Transverse colon (tissue), 4 donors: ENCODE measurements at regions not wholly inside any gene's neighbourhood (a gene's known extent, or its start where the extent isn't known, plus 50 kb on each side); places are given as distances from the start of the nearest gene placed in this dataset.
"Not testable (repeated sequence)": the region's sequence is repeated elsewhere in the genome, so short reads cannot be mapped to it uniquely, and the experiment has no call there.

Experiments
- DNase-seq: peaks from one replicate; pipeline ENCODE4 v3.0.0-alpha.2; 2019
- H3K27ac ChIP-seq, 4 donors: fragments of 200-600 bp; sonication (generic); 2 replicates each; pipeline ENCODE4 v1.5.1; 2016 to 2018; ENCODE audit warnings: inconsistent platforms in 4 of 4
- H3K27me3 ChIP-seq: fragments of 200-600 bp; sonication (generic); 2 replicates; pipeline ENCODE4 v1.5.1; 2017; ENCODE audit warnings: inconsistent platforms
- H3K36me3 ChIP-seq, 4 donors: fragments of 200-600 bp; sonication (generic); 2 replicates each; pipeline ENCODE4 v1.5.1; 2017 to 2019; ENCODE audit warnings: inconsistent platforms in 4 of 4
- H3K4me1 ChIP-seq, 4 donors: fragments of 200-600 bp; sonication (generic); 2 replicates each; pipeline ENCODE4 v1.5.1; 2017 to 2020; ENCODE audit warnings: inconsistent platforms in 4 of 4
- H3K4me3 ChIP-seq, 4 donors: fragments of 200-600 bp; sonication (generic); 1 replicate in 1 of 4; 2 replicates in 3 of 4; pipeline versions ENCODE4 v1.5.1 to v1.6.1; 2017 to 2019; ENCODE audit warnings: inconsistent platforms in 4 of 4
- H3K9me3 ChIP-seq, 2 donors: fragments of 200-600 bp; sonication (generic); 2 replicates each; pipeline ENCODE4 v1.5.1; 2017 to 2019; ENCODE audit warnings: inconsistent platforms in 2 of 2
- EP300 ChIP-seq: sonication (generic); formaldehyde crosslinking; IDR thresholded peaks from one replicate; pipeline ENCODE4 v1.6.1; 2017; ENCODE audit warnings: antibody characterized with exemption, low read depth
- POLR2A ChIP-seq: fragments of 450-650 bp; IDR thresholded peaks from one replicate; pipeline ENCODE4 v1.6.1; 2016; ENCODE audit warnings: antibody characterized with exemption, mild to moderate bottlenecking, moderate library complexity
- POLR2AphosphoS5 ChIP-seq, 3 donors: sonication (generic); formaldehyde crosslinking; IDR thresholded peaks; one replicate each; pipeline ENCODE4 v1.6.1; 2016; ENCODE audit warnings: antibody characterized with exemption in 3 of 3
- WGBS, 2 donors: methylation state at CpG; one replicate each; pipeline ENCODE4 v1.1.5; 2018; ENCODE audit warnings: low coverage in 1 of 2; 5-methylcytosine and 5-hydroxymethylcytosine counted together
- in situ Hi-C, 4 donors: fragments of 200-750 bp; cut with MboI; loops; one replicate each; pipeline versions ENCODE4 v1.15.0 to v1.15.1; 2017; ENCODE audit warnings: low sequenced_read_pairs in 3 of 4, low pct_ligation_motif_present in 1 of 4, low pct_unique_long_range_greater_than_20kb in 1 of 4
- intact Hi-C: fragments of 100-400 bp; cut with DNase I; formaldehyde crosslinking; loops from one replicate; pipeline ENCODE4 v1.15.1; 2023; ENCODE audit warnings: low total_unique reads
- TF ChIP-seq, protein P1 (sequence below), 5 experiments: fragments of 200-600 bp in 3 of 5; fragments of 450-650 bp in 2 of 5; sonication (generic) in 3 of 5; IDR thresholded peaks; 1 replicate in 2 of 5; 2 replicates in 3 of 5; pipeline ENCODE4 v1.5.1; 2016 to 2017; ENCODE audit warnings: antibody characterized with exemption in 5 of 5, inconsistent platforms in 3 of 5, mild to moderate bottlenecking in 2 of 5, moderate library complexity in 1 of 5

DNA sequence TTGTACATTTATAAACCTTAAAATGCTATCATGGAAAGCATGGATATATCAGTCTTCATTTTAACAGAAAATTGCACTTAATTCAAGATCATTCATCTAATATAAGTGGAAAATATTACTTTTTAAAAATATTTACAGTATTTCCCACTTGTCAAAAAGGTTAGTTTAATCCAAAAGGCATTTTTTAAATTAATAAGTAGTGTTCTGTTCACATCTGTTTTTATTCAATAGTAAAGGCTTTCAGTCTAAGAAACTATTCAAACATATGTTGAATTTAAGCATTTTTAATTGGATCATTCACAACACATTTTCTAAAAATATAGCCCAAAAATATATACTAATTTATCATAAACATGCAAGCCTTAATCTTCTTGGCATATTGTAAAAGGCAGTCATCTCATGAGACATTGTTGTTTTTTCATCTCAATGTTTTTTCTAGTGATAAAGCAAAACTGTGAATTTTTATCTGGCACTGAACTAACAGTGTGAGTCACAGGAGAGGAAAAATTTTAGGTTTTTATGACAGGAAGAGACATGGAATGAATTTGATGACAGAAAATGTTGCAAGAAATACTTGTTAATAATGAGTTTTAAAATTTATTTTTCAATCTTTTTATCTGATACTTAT lies 1642.5 kb upstream of the TMEFF2 start:
- no peak overlapping the region for H3K27ac ChIP-seq
- H3K36me3 ChIP-seq, result no peaks in the 10 kb centered on the region
- no peaks in the 10 kb centered on the region for H3K27me3 ChIP-seq
- H3K4me3 ChIP-seq, result no peak overlapping the region
- in situ Hi-C loops, result no loop called here
- no peaks in the 10 kb centered on the region for H3K9me3 ChIP-seq
- intact Hi-C loops, result no loop called here
- TF ChIP-seq, protein P1, sequence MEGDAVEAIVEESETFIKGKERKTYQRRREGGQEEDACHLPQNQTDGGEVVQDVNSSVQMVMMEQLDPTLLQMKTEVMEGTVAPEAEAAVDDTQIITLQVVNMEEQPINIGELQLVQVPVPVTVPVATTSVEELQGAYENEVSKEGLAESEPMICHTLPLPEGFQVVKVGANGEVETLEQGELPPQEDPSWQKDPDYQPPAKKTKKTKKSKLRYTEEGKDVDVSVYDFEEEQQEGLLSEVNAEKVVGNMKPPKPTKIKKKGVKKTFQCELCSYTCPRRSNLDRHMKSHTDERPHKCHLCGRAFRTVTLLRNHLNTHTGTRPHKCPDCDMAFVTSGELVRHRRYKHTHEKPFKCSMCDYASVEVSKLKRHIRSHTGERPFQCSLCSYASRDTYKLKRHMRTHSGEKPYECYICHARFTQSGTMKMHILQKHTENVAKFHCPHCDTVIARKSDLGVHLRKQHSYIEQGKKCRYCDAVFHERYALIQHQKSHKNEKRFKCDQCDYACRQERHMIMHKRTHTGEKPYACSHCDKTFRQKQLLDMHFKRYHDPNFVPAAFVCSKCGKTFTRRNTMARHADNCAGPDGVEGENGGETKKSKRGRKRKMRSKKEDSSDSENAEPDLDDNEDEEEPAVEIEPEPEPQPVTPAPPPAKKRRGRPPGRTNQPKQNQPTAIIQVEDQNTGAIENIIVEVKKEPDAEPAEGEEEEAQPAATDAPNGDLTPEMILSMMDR (IDR thresholded peaks at IDR 0.05), result no peak
- TF ChIP-seq POLR2AphosphoS5 (IDR thresholded peaks at IDR 0.05) (no peak), EP300 (no peak), POLR2A (no peak)
- no peak for DNase-seq
- no peaks in the 10 kb centered on the region for H3K4me1 ChIP-seq

- intact Hi-C loops, H3K27me3 ChIP-seq, in situ Hi-C loops, H3K36me3 ChIP-seq, H3K9me3 ChIP-seq, H3K27ac ChIP-seq, DNase-seq, H3K4me1 ChIP-seq, H3K4me3 ChIP-seq: not testable (repeated sequence)
- WGBS, 2 donors, result 84 to 100% methylated on average over 3 to 14 of the region's 15 CpGs
Observed at GRCh38 chr2:193836424-193837006, 1641.8 kb upstream of the TMEFF2 start.

GRCh38 chr2:193833895-193834294 lies 1639.2 kb upstream of the TMEFF2 start:
- H3K36me3 ChIP-seq, H3K9me3 ChIP-seq, H3K27me3 ChIP-seq, in situ Hi-C loops, H3K4me1 ChIP-seq, intact Hi-C loops, H3K27ac ChIP-seq, DNase-seq, H3K4me3 ChIP-seq: not testable (repeated sequence)
- WGBS, 2 donors, result 30% methylated on average over 2 of the region's 2 CpGs; no CpG with 5 or more reads in 1 of the 2 donors

DNA sequence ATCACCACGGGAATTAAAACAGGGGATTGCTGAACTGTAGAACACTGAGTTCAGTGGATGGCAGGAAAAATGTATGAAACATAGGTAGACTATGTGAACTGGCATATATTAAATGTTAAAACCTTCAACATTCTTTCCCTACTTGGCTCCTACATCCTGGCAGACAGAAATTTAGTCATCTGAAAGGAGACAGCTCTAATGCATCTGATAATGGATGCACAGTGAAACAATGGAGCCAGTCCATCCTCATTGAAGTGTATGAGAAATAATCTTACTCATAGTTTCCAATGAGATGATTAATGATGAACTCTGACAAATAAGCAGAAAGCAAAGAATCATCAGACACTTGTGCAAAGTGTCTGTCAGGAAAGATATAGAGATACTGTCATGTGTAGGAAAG lies 1629.7 kb upstream of the TMEFF2 start:
- WGBS, 2 donors, result 40 to 50% methylated on average over 1 of the region's 1 CpG
- Histone ChIP-seq H3K4me3 (no peak overlapping the region), H3K27ac (no peak overlapping the region), H3K27me3 (no peaks in the 10 kb centered on the region), H3K36me3 (no peaks in the 10 kb centered on the region), H3K4me1 (no peaks in the 10 kb centered on the region), H3K9me3 (no peaks in the 10 kb centered on the region)
- in situ Hi-C loops, result no loop called here
- TF ChIP-seq POLR2AphosphoS5 (IDR thresholded peaks at IDR 0.05) (no peak), EP300 (no peak), POLR2A (no peak)
- TF ChIP-seq, protein P1 (IDR thresholded peaks at IDR 0.05), result no peak
- intact Hi-C loops, result no loop called here
- no peak for DNase-seq

GRCh38 chr2:193818801-193819499 lies 1624.2 kb upstream of the TMEFF2 start:
- TF ChIP-seq POLR2AphosphoS5 (IDR thresholded peaks at IDR 0.05) (no peak), EP300 (no peak), POLR2A (no peak)
- TF ChIP-seq, protein P1 (IDR thresholded peaks at IDR 0.05), result no peak
- Histone ChIP-seq H3K9me3 (no peaks in the 10 kb centered on the region), H3K36me3 (no peaks in the 10 kb centered on the region), H3K27me3 (no peaks in the 10 kb centered on the region), H3K4me1 (no peaks in the 10 kb centered on the region), H3K27ac (no peak overlapping the region), H3K4me3 (no peak overlapping the region)
- no peak for DNase-seq
- in situ Hi-C loops (no loop called here), intact Hi-C loops (no loop called here)
- WGBS, 2 donors, result 84 to 93% methylated on average over 2 to 5 of the region's 5 CpGs
